Activated CD4-positive, alpha-beta T cell treated with anti-CD3 and anti-CD28 coated beads, Interleukin-2, amount 10 ng/mL, durations not matched to agents 7 days and 5 days (primary cell): ENCODE measurements at regions not wholly inside any gene's neighbourhood (a gene's known extent, or its start where the extent isn't known, plus 50 kb on each side); places are given as distances from the start of the nearest gene placed in this dataset.

ENCODE experiments used
- CTCF ChIA-PET: fragments of 350-600 bp; sonication (Branson Sonifier 250); formaldehyde crosslinking; loops from one replicate; lab custom pipeline; 2021; ENCODE audit warnings: antibody characterized with exemption; lab: Charles Lee
- POLR2A ChIA-PET: fragments of 350-600 bp; sonication (Branson Sonifier 250); formaldehyde crosslinking; loops from one replicate; lab custom pipeline; 2021; ENCODE audit warnings: antibody characterized with exemption; lab: Charles Lee
- DNase-seq: peaks from one replicate; pipeline ENCODE4 v3.0.0-alpha.2; 2020
- H3K27ac Mint-ChIP-seq: one replicate; pipeline ENCODE4 v1.8.0; 2021; ENCODE audit warnings: mild to moderate bottlenecking, moderate library complexity, mixed read lengths
- H3K27me3 Mint-ChIP-seq: one replicate; pipeline ENCODE4 v1.8.0; 2021; ENCODE audit warnings: mixed read lengths
- H3K36me3 Mint-ChIP-seq: one replicate; pipeline ENCODE4 v1.8.0; 2021; ENCODE audit warnings: low read depth, mixed read lengths
- H3K4me1 Mint-ChIP-seq: one replicate; pipeline ENCODE4 v1.8.0; 2021; ENCODE audit warnings: mixed read lengths
- H3K4me3 Mint-ChIP-seq: one replicate; pipeline ENCODE4 v1.8.0; 2021; ENCODE audit warnings: mild to moderate bottlenecking, moderate library complexity, mixed read lengths
- H3K9me3 Mint-ChIP-seq: one replicate; pipeline ENCODE4 v1.8.0; 2021; ENCODE audit warnings: mixed read lengths

DNA sequence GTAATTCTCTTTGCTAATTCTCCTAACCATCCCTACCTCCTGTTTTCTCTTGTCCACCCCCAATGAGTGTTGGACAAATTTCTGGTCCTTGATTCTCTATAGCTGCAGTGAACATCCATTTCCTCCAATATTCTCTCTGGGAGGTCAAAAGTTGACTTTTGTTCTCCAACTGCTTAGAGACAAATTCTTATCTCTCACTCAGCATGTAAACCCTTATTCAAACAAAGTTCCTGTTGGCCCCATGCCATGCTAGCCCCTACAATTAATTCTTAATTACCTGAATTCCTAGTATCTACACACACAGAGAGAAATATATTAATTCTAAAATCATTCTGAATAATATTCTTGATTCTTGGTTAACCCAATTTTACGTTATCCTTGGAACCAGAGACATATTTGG, 472.9 kb upstream of the ACTBL2 start:
- Mint-ChIP-seq H3K4me1 (no peaks in the 10 kb centered on the region), H3K4me3 (no peak overlapping the region), H3K27ac (no peak overlapping the region), H3K9me3 (no peaks in the 10 kb centered on the region), H3K27me3 (peaks cover 7% of the 10 kb centered on the region), H3K36me3 (no peaks in the 10 kb centered on the region)
- CTCF ChIA-PET, result no interaction called here
- no peak for DNase-seq
- POLR2A ChIA-PET, result no interaction called here

- Mint-ChIP-seq H3K4me3 (no peak overlapping the region), H3K36me3 (no peaks in the 10 kb centered on the region), H3K27ac (no peak overlapping the region), H3K4me1 (no peaks in the 10 kb centered on the region), H3K27me3 (peaks cover 7% of the 10 kb centered on the region), H3K9me3 (no peaks in the 10 kb centered on the region)
- CTCF ChIA-PET, result no interaction called here
- POLR2A ChIA-PET, result no interaction called here
- no peak for DNase-seq
Observed at GRCh38 chr5:57953792-57954191, 471.2 kb upstream of the ACTBL2 start.

- Mint-ChIP-seq H3K9me3 (no peaks in the 10 kb centered on the region), H3K36me3 (no peaks in the 10 kb centered on the region), H3K4me3 (no peak overlapping the region), H3K27ac (no peak overlapping the region), H3K4me1 (no peaks in the 10 kb centered on the region), H3K27me3 (no peaks in the 10 kb centered on the region)
- ChIA-PET POLR2A (no interaction called here), CTCF (interaction anchor here (0.6 to 1.1 kb wide), 2 partner anchors 12 to 486 kb away, joined by 3 read pairs; no protein-coding TSS in a partner anchor)
- DNase-seq, result no peak
Observed at GRCh38 chr5:57950616-57951228, 468.1 kb upstream of the ACTBL2 start.

DNA sequence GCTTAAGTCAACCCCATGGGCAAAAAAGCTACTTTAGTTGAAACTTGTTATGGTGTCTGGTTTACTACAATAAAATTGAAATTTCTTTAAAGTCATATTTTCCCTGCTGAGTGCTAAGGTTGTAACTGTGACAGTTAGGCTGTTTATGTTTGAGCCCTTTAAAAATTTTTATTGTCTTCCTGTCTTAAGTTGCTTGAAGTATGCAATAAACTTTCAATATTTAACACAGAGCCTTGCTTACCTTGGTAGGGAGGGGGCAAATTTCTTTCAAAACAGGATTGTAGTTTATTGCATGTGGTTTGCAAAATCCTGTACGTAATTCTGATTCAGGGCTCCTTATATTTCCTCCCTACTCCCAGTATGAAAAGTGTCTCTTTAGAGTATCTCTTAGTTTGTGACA, 465.5 kb upstream of the ACTBL2 start:
- Mint-ChIP-seq H3K36me3 (no peaks in the 10 kb centered on the region), H3K27me3 (no peaks in the 10 kb centered on the region), H3K4me1 (no peaks in the 10 kb centered on the region), H3K27ac (no peak overlapping the region), H3K4me3 (no peak overlapping the region), H3K9me3 (no peaks in the 10 kb centered on the region)
- ChIA-PET POLR2A (no interaction called here), CTCF (no interaction called here)
- no peak for DNase-seq

GRCh38 chr5:57947181-57947580, 464.6 kb upstream of the ACTBL2 start:
- Mint-ChIP-seq H3K4me1 (no peaks in the 10 kb centered on the region), H3K27me3 (no peaks in the 10 kb centered on the region), H3K27ac (no peak overlapping the region), H3K9me3 (peaks cover 4% of the 10 kb centered on the region), H3K36me3 (no peaks in the 10 kb centered on the region), H3K4me3 (no peak overlapping the region)
- POLR2A ChIA-PET, result no interaction called here
- DNase-seq, result no peak
- CTCF ChIA-PET, result no interaction called here

DNA sequence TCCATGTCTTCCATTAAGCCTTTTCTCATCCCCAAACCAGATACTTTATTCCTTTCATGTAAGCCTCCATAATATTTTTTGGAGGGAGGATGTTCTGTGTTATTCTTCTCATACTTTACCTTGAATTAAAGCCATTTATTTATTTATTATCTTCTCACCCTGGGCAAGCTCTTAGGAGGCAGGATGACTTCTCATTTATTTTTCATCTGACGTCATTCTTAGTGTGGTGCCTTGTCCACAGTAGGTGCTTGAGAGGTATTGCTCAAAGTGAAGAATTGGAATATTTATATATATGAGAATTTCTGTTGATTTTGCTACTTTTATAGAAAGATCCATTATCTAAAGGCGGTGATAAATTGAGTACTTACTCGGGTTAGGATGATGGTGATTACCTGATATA, 458.3 kb upstream of the ACTBL2 start:
- ChIA-PET CTCF (no interaction called here), POLR2A (no interaction called here)
- Mint-ChIP-seq H3K4me3 (no peak overlapping the region), H3K9me3 (peaks cover 7% of the 10 kb centered on the region), H3K27me3 (no peaks in the 10 kb centered on the region), H3K27ac (no peak overlapping the region), H3K36me3 (no peaks in the 10 kb centered on the region), H3K4me1 (no peaks in the 10 kb centered on the region)
- DNase-seq, result no peak

- H3K4me3 Mint-ChIP-seq, result no peak overlapping the region
- POLR2A ChIA-PET, result no interaction called here
- H3K36me3 Mint-ChIP-seq, result no peaks in the 10 kb centered on the region
- no peaks in the 10 kb centered on the region for H3K27me3 Mint-ChIP-seq
- no peak overlapping the region for H3K27ac Mint-ChIP-seq
- H3K9me3 Mint-ChIP-seq, result peaks cover 7% of the 10 kb centered on the region
- no peak for DNase-seq
- CTCF ChIA-PET, result no interaction called here
- no peaks in the 10 kb centered on the region for H3K4me1 Mint-ChIP-seq
Observed at GRCh38 chr5:57940236-57940635, 457.6 kb upstream of the ACTBL2 start.

- no peaks in the 10 kb centered on the region for H3K27me3 Mint-ChIP-seq
- ChIA-PET CTCF (no interaction called here), POLR2A (interaction anchor here (0.7 kb wide), 1 partner anchor 414 kb away, joined by 6 read pairs; no protein-coding TSS in a partner anchor)
- no peak overlapping the region for H3K27ac Mint-ChIP-seq
- DNase-seq, result no peak
- no peaks in the 10 kb centered on the region for H3K4me1 Mint-ChIP-seq
- H3K9me3 Mint-ChIP-seq, result peaks cover 7% of the 10 kb centered on the region
- H3K4me3 Mint-ChIP-seq, result no peak overlapping the region
- no peaks in the 10 kb centered on the region for H3K36me3 Mint-ChIP-seq
Observed at GRCh38 chr5:57939771-57940170, 457.2 kb upstream of the ACTBL2 start.

DNA sequence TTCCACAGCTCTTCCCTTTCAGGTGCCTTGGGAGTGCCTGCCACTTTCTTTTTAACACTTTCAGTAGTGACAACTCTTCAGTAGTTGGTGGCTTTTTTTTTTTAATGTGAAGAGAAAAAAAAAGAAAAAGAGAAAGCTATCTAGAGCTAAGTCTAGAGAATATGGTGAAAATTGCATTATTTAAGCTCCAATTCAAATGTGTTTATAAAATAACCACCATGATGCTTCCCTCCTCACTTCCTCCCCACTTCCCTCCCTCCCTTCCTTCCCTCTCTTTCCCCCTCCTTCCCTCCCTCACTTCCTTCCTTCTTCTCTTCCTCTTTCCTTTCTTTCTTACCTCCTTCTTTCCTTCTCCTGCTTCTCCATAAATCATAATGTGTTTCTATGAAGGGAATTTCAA, 456.7 kb upstream of the ACTBL2 start:
- Mint-ChIP-seq H3K4me3 (no peak overlapping the region), H3K4me1 (no peaks in the 10 kb centered on the region), H3K9me3 (peaks cover 7% of the 10 kb centered on the region), H3K27me3 (no peaks in the 10 kb centered on the region), H3K36me3 (no peaks in the 10 kb centered on the region), H3K27ac (no peak overlapping the region)
- no peak for DNase-seq
- CTCF ChIA-PET, result no interaction called here
- POLR2A ChIA-PET, result interaction anchor here (0.7 kb wide), 1 partner anchor 413 kb away, joined by 6 read pairs; no protein-coding TSS in a partner anchor

DNA sequence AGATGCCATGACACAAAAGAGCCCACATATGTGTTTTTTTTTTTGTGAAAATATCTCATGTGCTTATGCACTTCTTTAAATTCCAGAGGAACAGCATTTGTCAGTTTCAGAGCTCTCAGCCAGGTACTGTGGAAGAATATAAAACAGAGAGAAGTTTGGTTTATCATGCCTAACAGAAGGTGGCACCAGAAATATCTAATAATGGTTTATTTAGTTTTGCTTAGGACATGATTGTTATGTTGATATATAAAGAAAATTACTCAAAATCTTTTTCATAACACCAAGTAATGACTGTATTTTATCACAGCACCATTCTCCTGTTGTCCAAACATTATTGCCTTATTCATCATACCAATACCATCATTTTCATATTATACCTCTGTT, 455.6 kb upstream of the ACTBL2 start:
- no peaks in the 10 kb centered on the region for H3K4me1 Mint-ChIP-seq
- H3K27ac Mint-ChIP-seq, result no peak overlapping the region
- no peak for DNase-seq
- H3K27me3 Mint-ChIP-seq, result no peaks in the 10 kb centered on the region
- ChIA-PET CTCF (interaction anchor here (0.6 kb wide), 1 partner anchor 513 kb away, joined by 3 read pairs; no protein-coding TSS in a partner anchor), POLR2A (no interaction called here)
- no peak overlapping the region for H3K4me3 Mint-ChIP-seq
- H3K9me3 Mint-ChIP-seq, result peaks cover 7% of the 10 kb centered on the region
- no peaks in the 10 kb centered on the region for H3K36me3 Mint-ChIP-seq

GRCh38 chr5:57937501-57938173, 455.0 kb upstream of the ACTBL2 start:
- Mint-ChIP-seq H3K27me3 (no peaks in the 10 kb centered on the region), H3K27ac (no peak overlapping the region), H3K4me1 (no peaks in the 10 kb centered on the region), H3K9me3 (peaks cover 5% of the 10 kb centered on the region), H3K4me3 (no peak overlapping the region), H3K36me3 (no peaks in the 10 kb centered on the region)
- no peak for DNase-seq
- POLR2A ChIA-PET, result no interaction called here
- CTCF ChIA-PET, result interaction anchor here (0.6 kb wide), 1 partner anchor 514 kb away, joined by 3 read pairs; no protein-coding TSS in a partner anchor

DNA sequence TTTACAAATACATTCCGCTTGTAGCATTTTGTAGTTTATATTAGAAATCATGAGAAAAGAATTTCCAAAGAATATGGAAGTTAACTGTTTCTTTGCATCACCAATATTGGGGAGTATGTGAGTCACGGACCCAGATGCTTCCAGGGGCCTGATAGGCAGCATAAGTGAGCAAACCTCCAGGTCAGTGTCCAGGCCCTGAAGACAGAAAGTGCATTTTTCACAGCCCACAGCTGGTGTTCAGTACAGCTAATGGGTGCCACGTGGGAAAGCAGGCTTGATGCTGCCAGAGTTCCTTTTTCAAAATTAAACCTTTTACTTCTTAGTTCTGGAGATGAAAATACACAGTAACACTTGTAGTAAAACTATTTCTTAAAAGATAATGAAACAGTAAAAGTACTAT, 454.4 kb upstream of the ACTBL2 start:
- Mint-ChIP-seq H3K4me3 (no peak overlapping the region), H3K36me3 (no peaks in the 10 kb centered on the region), H3K4me1 (no peaks in the 10 kb centered on the region), H3K27me3 (peaks cover 3% of the 10 kb centered on the region), H3K27ac (no peak overlapping the region), H3K9me3 (peaks cover 3% of the 10 kb centered on the region)
- no peak for DNase-seq
- CTCF ChIA-PET, result no interaction called here
- POLR2A ChIA-PET, result no interaction called here

DNA sequence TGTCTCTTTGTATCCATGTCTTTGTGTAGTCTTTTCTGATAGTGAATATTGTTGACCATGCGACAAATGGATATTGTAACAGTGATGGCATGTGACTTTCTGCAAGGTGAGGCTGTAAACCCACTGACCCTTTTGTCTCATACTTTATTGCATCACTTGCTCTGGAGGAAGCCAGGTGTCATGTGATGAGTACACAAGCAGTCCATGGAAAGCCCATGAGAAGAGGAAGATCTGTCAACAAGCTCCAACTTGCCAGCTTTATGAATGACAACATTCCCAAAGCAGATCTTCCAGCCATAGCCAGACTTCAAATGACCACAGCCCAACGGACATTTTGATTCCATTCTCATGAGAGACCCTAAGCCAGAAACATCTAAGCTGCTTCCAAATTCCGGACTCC, 450.1 kb upstream of the ACTBL2 start:
- Mint-ChIP-seq H3K4me3 (no peak overlapping the region), H3K9me3 (no peaks in the 10 kb centered on the region), H3K27ac (no peak overlapping the region), H3K27me3 (peaks cover 3% of the 10 kb centered on the region), H3K4me1 (no peaks in the 10 kb centered on the region), H3K36me3 (no peaks in the 10 kb centered on the region)
- CTCF ChIA-PET, result no interaction called here
- no peak for DNase-seq
- POLR2A ChIA-PET, result no interaction called here
